ENCODE measurements at regions not wholly inside any gene's neighbourhood (a gene's known extent, or its start where the extent isn't known, plus 50 kb on each side); places are given as distances from the start of the nearest gene placed in this dataset.

DNA sequence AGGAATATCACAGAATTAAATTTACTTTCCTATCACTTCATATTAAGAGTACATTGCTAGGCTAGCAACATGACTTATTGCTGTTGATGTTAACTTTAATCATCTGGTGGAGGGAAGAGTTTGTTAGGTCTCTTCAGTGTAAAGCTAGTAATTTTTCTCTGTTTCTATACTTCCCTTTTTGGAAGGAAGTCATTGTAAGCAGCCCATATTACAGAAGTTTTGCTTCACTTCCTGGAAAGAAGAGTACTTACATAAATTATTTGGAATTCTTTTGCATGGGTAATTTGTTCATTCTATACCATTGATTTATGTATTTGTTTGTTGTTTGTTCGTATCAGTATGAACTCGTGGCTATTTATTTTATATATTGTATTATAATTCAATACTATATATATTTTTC lies 405.2 kb downstream of the RFPL4B start:
- TF ChIP-seq POLR2A (IDR thresholded peaks at IDR 0.05) (no peak), EP300 (IDR thresholded peaks at IDR 0.05) (no peak), POLR2AphosphoS5 (IDR thresholded peaks at IDR 0.05) (no peak)
- TF ChIP-seq, protein P1, sequence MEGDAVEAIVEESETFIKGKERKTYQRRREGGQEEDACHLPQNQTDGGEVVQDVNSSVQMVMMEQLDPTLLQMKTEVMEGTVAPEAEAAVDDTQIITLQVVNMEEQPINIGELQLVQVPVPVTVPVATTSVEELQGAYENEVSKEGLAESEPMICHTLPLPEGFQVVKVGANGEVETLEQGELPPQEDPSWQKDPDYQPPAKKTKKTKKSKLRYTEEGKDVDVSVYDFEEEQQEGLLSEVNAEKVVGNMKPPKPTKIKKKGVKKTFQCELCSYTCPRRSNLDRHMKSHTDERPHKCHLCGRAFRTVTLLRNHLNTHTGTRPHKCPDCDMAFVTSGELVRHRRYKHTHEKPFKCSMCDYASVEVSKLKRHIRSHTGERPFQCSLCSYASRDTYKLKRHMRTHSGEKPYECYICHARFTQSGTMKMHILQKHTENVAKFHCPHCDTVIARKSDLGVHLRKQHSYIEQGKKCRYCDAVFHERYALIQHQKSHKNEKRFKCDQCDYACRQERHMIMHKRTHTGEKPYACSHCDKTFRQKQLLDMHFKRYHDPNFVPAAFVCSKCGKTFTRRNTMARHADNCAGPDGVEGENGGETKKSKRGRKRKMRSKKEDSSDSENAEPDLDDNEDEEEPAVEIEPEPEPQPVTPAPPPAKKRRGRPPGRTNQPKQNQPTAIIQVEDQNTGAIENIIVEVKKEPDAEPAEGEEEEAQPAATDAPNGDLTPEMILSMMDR (IDR thresholded peaks at IDR 0.05), result no peak
- DNase-seq (no peak), ATAC-seq (ENCODE audit: low FRiP score in 2 of 2) (no peak)
- Histone ChIP-seq H3K27me3 (no peaks in the 10 kb centered on the region), H3K27ac (no peak overlapping the region), H3K4me1 (no peaks in the 10 kb centered on the region), H3K36me3 (no peaks in the 10 kb centered on the region), H3K9me3 (no peaks in the 10 kb centered on the region), H3K4me3 (no peak overlapping the region)
- WGBS, 2 donors, result 63 to 71% methylated on average over 2 of the region's 2 CpGs

DNA sequence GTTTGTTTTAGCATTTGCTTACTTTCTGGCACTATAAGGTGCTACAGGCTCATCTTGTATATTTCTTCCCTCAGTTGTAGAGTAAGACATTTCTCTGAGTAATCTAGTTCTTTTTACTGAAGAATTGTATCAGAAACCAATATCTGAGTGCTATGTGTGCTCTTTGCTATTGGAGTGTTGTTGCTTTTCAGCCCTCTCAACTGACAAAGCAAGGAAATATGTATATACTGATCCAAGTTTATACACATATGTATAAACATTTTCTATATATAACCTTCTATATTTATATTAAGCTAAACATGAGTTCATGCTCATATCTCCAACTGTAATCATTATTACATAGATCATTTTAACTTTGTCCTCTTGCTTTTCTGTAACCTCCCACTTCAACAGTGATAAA lies 405.7 kb downstream of the RFPL4B start:
- no peak overlapping the region for H3K27ac ChIP-seq

DNA sequence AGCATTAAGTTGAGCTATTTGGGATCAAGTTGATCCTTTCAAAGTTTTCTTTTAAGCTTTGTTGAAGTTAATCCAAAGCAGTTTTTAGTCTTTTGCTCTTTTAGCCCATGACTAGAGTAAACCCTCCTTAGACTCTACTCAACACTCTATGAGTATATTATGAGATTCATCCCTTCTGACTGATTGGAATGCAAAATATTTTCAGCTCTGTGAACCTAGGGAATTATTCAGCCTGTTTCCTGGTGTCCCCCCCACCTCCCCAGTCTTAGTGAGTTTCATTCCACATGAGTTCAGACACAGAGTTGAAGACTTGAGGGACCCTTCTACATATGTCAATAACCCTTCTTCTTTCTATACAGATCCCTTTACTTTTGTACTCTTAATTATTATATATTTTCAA lies 413.7 kb downstream of the RFPL4B start:
- Histone ChIP-seq H3K4me3 (no peak overlapping the region), H3K27ac (no peak overlapping the region), H3K27me3 (no peaks in the 10 kb centered on the region), H3K36me3 (no peaks in the 10 kb centered on the region), H3K4me1 (no peaks in the 10 kb centered on the region), H3K9me3 (no peaks in the 10 kb centered on the region)
- ATAC-seq (ENCODE audit: low FRiP score in 2 of 2), result no peak
- DNase-seq, result no peak
- no peak for TF ChIP-seq POLR2AphosphoS5 (IDR thresholded peaks at IDR 0.05)
- TF ChIP-seq, protein P1 (IDR thresholded peaks at IDR 0.05), result no peak
- no peak for TF ChIP-seq EP300 (IDR thresholded peaks at IDR 0.05)
- TF ChIP-seq POLR2A (IDR thresholded peaks at IDR 0.05), result no peak

More for the DNA sequence above, 405.7 kb downstream of the RFPL4B start:
- Histone ChIP-seq H3K4me3 (no peak overlapping the region), H3K9me3 (no peaks in the 10 kb centered on the region), H3K4me1 (no peaks in the 10 kb centered on the region), H3K27me3 (no peaks in the 10 kb centered on the region), H3K36me3 (no peaks in the 10 kb centered on the region)
- DNase-seq (no peak), ATAC-seq (ENCODE audit: low FRiP score in 2 of 2) (no peak)
- TF ChIP-seq POLR2AphosphoS5 (IDR thresholded peaks at IDR 0.05) (no peak), POLR2A (IDR thresholded peaks at IDR 0.05) (no peak), EP300 (IDR thresholded peaks at IDR 0.05) (no peak)
- TF ChIP-seq, protein P1 (IDR thresholded peaks at IDR 0.05), result no peak

DNA sequence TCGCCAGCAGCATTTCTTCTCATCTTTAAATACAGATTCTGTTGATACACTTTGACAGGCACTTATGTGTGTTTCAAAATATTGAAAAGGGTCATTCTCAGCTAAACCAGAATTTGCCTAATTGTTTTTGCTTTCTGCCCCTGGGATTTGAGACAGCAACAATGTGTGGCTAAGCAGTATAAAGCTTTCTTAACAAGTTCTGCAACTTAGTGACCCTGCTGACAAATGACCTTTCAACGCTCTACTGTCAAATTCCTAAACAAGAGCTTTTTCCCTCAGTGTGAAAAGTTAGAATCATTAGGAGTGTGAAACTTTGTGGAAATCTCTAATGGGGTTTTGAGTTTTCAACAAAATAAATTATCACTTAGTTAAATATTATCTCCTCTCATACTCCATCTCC lies 414.6 kb downstream of the RFPL4B start:
- Histone ChIP-seq H3K36me3 (no peaks in the 10 kb centered on the region), H3K27me3 (no peaks in the 10 kb centered on the region), H3K27ac (no peak overlapping the region), H3K4me3 (no peak overlapping the region), H3K9me3 (peaks cover 0 to under 1% (median 0%) of the 10 kb centered on the region in 4 donors), H3K4me1 (no peaks in the 10 kb centered on the region)
- TF ChIP-seq, protein P1 (IDR thresholded peaks at IDR 0.05), result no peak
- TF ChIP-seq POLR2AphosphoS5 (IDR thresholded peaks at IDR 0.05) (no peak), EP300 (IDR thresholded peaks at IDR 0.05) (no peak), POLR2A (IDR thresholded peaks at IDR 0.05) (no peak)
- DNase-seq, result no peak
- WGBS, 2 donors, result 78 to 86% methylated on average over 2 of the region's 2 CpGs
- ATAC-seq (ENCODE audit: low FRiP score in 2 of 2), result no peak

DNA sequence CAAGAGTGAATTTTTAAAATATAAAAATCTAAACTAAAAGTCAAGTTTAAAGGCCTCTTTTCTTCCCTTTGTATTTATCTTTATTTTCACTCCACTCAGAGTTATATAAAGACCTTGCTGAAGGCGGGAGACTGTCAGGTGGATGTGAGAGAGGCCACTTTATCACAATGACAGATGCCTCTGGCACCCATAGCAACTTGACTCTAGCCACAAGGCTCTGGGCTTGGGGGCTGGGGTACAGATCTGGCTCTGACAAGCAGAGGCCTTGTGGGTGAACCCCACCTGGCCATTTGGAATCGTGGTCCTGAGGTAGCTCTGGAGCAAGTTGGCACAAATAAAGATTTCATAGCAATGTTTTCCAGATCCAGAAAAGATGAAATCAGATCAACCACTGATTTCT lies 417.2 kb downstream of the RFPL4B start:
- Histone ChIP-seq H3K9me3 (peaks cover 0 to 9% (median 3%) of the 10 kb centered on the region in 4 donors), H3K27me3 (no peaks in the 10 kb centered on the region), H3K4me3 (no peak overlapping the region), H3K27ac (no peak overlapping the region), H3K36me3 (no peaks in the 10 kb centered on the region), H3K4me1 (no peaks in the 10 kb centered on the region)
- TF ChIP-seq POLR2A (IDR thresholded peaks at IDR 0.05), result no peak
- no peak for TF ChIP-seq POLR2AphosphoS5 (IDR thresholded peaks at IDR 0.05)
- TF ChIP-seq EP300 (IDR thresholded peaks at IDR 0.05), result no peak
- TF ChIP-seq, protein P1 (IDR thresholded peaks at IDR 0.05), result no peak
- DNase-seq (no peak), ATAC-seq (ENCODE audit: low FRiP score in 2 of 2) (no peak)
- 59 to 82% methylated on average over 2 of the region's 2 CpGs for WGBS, 2 donors
